Keratinocyte (primary cell): ENCODE measurements at regions not wholly inside any gene's neighbourhood (a gene's known extent, or its start where the extent isn't known, plus 50 kb on each side); places are given as distances from the start of the nearest gene placed in this dataset.

Experiments used
- CTCF ChIP-seq, 3 experiments: IDR thresholded peaks in 1 of 3; conservative IDR thresholded peaks in 1 of 3; optimal IDR thresholded peaks in 1 of 3; 2 replicates in 2 of 3; 3 replicates in 1 of 3; pipeline versions ENCODE3 to v1.5.1; 2011; ENCODE audit warnings: low read length in 3 of 3, mild to moderate bottlenecking in 3 of 3, moderate library complexity in 2 of 3, control low read depth in 1 of 3, inconsistent platforms in 1 of 3; ENCODE audit not compliant: insufficient read depth in 2 of 3; ENCODE audit errors: extremely low read depth in 1 of 3
- EZH2 ChIP-seq: IDR thresholded peaks from one replicate; pipeline ENCODE4 v1.6.1; 2012; ENCODE audit warnings: inconsistent platforms, mild to moderate bottlenecking, low read length, moderate library complexity

GRCh38 chr6:2396042-2396657 is 150.7 kb upstream of the GMDS start:
- TF ChIP-seq CTCF (optimal IDR thresholded peaks at IDR 0.05 in 1 of 3, IDR thresholded peaks at IDR 0.05 in 1 of 3, conservative IDR thresholded peaks at IDR 0.05 in 1 of 3; ENCODE audit: extremely low read depth in 1 of 3, insufficient read depth in 2 of 3, low read length in 3 of 3) (no peak), EZH2 (no peak)
